IPS-18a (cell line): ENCODE measurements at regions not wholly inside any gene's neighbourhood (a gene's known extent, or its start where the extent isn't known, plus 50 kb on each side); places are given as distances from the start of the nearest gene placed in this dataset.

Source experiments
- H3K27ac ChIP-seq: one replicate; pipeline ENCODE4 v1.5.1; 2013; ENCODE audit warnings: low read length
- H3K27me3 ChIP-seq: one replicate; pipeline ENCODE4 v1.6.1; 2013; ENCODE audit warnings: mild to moderate bottlenecking, low read length; ENCODE audit not compliant: control insufficient read depth, insufficient read depth
- H3K36me3 ChIP-seq: one replicate; pipeline ENCODE4 v1.6.1; 2013; ENCODE audit warnings: low read depth, low read length; ENCODE audit not compliant: control insufficient read depth
- H3K4me1 ChIP-seq: one replicate; pipeline ENCODE4 v1.6.1; 2013; ENCODE audit warnings: low read depth, low read length; ENCODE audit not compliant: control insufficient read depth
- H3K4me3 ChIP-seq: one replicate; pipeline ENCODE4 v1.5.1; 2013; ENCODE audit warnings: low read length
- H3K9ac ChIP-seq: one replicate; pipeline ENCODE4 v1.6.1; 2013; ENCODE audit warnings: mild to moderate bottlenecking, low read length, moderate library complexity
- H3K9me3 ChIP-seq: one replicate; pipeline ENCODE4 v1.6.1; 2013; ENCODE audit warnings: low read depth, low read length; ENCODE audit not compliant: control insufficient read depth

DNA sequence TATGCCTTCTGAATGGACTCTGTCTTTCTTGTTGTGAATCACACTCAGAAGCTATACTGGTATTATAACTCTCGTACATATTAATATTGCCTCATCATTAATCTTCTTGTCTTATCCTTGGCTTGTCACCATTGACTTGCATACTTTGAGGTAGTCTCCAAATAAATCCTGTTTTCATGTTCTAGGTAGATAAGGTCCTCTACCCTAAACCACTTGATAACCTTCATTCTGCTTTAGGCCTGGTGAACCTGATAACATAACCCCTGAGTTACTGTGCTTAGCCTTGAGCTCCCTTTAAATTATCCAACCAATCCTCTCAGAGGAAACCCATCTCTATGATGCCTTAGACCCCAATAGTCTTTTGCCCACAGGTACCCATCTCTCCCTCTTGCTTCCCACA is 1162.3 kb downstream of the SLITRK1 start:
- Histone ChIP-seq H3K9ac (no peak overlapping the region), H3K4me1 (no peaks in the 10 kb centered on the region), H3K9me3 (no peaks in the 10 kb centered on the region), H3K36me3 (no peaks in the 10 kb centered on the region), H3K27me3 (no peaks in the 10 kb centered on the region), H3K27ac (no peak overlapping the region), H3K4me3 (no peak overlapping the region)

DNA sequence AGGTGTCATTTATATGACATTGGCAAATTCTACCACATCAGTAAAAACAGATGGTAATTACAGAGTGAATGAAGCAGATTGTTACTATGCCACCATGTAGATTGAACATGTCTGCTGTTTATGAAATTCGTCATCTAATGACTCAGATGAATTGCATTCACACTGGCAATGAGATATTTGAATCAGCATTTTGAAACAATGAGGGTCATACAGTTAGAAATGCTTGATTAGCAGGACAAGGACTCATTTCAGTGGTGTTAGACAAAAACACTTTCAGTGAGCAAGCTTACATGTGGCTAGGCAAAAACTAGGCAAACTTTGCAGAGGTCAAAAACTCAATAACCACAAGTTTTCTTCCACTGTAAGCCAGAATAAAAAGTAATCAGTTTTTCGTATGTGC is 1165.0 kb downstream of the SLITRK1 start:
- Histone ChIP-seq H3K9me3 (no peaks in the 10 kb centered on the region), H3K9ac (no peak overlapping the region), H3K27ac (no peak overlapping the region), H3K4me3 (no peak overlapping the region), H3K4me1 (no peaks in the 10 kb centered on the region), H3K27me3 (no peaks in the 10 kb centered on the region), H3K36me3 (no peaks in the 10 kb centered on the region)

DNA sequence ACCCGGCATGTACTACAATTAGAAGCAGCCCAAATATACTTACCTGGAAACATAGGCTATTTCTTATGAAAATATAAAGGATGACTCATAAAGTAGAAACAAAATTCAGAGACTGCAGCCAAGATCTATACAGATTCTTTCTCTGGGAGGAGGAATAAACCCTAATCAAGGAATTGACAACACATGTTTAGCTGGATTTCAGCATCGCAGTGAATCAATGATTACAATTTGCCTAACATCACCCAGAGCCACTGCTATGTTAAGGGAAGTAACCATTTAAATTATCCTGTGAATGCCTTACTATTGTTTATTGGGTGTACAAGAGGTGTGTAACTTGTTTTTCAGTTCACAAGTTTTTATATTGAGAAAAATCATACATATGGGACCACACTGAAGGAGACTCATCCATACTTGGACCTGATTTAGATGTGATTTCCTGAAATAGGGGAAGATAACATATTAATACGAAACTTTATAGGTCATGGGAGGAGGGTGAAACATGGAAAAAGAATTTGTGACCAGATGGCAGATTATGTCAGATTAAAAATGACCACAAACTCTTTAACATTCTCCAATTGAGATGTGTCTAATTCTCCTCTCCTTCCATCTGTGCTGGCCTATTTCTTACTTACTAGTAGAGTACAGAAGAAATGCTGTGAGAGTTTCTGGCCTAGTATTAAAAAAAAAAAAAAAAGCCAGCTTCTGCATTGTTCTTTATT is 1168.4 kb downstream of the SLITRK1 start:
- Histone ChIP-seq H3K4me3 (no peak overlapping the region), H3K27ac (no peak overlapping the region), H3K4me1 (no peaks in the 10 kb centered on the region), H3K9ac (no peak overlapping the region), H3K36me3 (no peaks in the 10 kb centered on the region), H3K9me3 (no peaks in the 10 kb centered on the region), H3K27me3 (no peaks in the 10 kb centered on the region)

DNA sequence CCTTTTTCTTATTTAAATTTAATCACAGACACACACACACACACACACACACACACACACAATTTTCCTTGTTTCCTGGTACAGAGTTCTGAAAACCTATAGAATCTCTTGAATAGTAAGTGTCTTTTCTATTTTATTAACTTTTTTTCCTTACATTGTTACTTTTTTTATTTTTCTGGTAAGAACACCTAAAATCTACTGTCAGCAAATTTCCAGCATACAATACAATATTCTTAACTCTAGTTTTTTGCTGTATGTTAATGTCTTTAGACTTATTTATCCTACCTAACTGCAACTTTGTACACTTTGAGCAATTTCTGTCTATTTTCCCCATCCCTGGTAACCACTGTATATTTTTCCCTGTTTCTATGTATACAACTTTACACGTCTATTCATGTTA is 1179.8 kb downstream of the SLITRK1 start:
- H3K9ac ChIP-seq, result no peak overlapping the region
- no peaks in the 10 kb centered on the region for H3K9me3 ChIP-seq
- no peaks in the 10 kb centered on the region for H3K27me3 ChIP-seq
- H3K4me3 ChIP-seq, result no peak overlapping the region
- no peaks in the 10 kb centered on the region for H3K4me1 ChIP-seq
- H3K36me3 ChIP-seq, result no peaks in the 10 kb centered on the region
- H3K27ac ChIP-seq, result no peak overlapping the region

DNA sequence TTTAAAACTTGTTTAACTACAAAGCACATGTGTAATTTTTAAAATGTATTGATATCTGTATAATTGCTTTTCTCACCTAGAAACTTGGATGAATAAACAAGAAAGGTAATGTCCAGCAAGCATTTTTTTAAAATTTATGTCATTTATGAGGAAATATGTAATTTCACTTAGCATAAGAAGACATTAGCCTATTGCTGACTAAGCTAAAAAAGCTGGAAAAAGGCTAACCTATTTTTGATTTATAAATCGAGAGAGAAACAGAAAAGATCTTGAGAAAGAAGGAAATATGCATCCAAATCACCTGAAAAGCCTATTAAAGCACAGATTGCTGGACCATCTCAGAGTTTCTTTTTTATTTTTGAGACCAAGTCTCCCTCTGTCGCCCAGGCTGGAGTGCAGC is 1181.3 kb downstream of the SLITRK1 start:
- Histone ChIP-seq H3K27me3 (no peaks in the 10 kb centered on the region), H3K27ac (no peak overlapping the region), H3K36me3 (no peaks in the 10 kb centered on the region), H3K9ac (no peak overlapping the region), H3K9me3 (no peaks in the 10 kb centered on the region), H3K4me1 (no peaks in the 10 kb centered on the region), H3K4me3 (no peak overlapping the region)

DNA sequence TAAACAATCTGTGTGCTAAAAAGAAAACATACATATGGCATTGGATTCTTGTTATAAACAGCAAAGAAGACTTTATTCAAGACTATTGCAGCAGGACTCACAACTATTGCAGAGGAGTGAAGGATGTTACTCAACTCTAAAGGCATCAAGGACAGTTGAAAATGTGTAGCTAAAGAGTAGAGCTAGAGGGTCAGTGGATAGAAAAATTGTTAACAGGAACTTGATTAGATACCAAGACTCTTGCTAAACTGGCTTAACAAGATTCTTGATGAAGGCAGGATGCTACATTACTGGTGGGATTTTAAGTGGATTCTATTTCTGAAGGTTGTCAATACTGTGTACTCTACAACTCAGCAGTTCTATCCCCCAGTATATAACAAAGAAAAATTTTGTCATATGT is 1183.3 kb downstream of the SLITRK1 start:
- Histone ChIP-seq H3K9me3 (no peaks in the 10 kb centered on the region), H3K27me3 (no peaks in the 10 kb centered on the region), H3K27ac (no peak overlapping the region), H3K36me3 (no peaks in the 10 kb centered on the region), H3K4me1 (no peaks in the 10 kb centered on the region), H3K9ac (no peak overlapping the region), H3K4me3 (no peak overlapping the region)

DNA sequence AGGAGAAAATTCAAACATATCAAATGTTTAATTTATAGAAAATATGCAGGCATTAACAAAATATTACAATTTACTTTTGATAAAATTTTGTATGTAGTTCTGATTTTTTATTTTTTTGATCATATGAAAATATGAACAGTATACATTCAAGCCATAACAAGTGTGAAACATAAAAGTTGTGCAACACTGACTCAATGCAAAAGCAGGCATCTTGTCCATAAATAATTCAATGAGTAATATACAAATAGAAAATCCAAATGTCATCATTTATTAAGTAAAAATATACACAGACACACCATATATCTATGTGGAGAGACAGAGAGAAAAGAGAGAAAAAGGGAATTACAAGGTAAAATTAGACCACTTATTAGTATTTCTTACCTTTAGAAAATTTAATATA is 1183.9 kb downstream of the SLITRK1 start:
- H3K9ac ChIP-seq, result no peak overlapping the region
- no peak overlapping the region for H3K4me3 ChIP-seq
- no peaks in the 10 kb centered on the region for H3K9me3 ChIP-seq
- H3K27me3 ChIP-seq, result no peaks in the 10 kb centered on the region
- H3K36me3 ChIP-seq, result no peaks in the 10 kb centered on the region
- no peaks in the 10 kb centered on the region for H3K4me1 ChIP-seq
- H3K27ac ChIP-seq, result no peak overlapping the region

DNA sequence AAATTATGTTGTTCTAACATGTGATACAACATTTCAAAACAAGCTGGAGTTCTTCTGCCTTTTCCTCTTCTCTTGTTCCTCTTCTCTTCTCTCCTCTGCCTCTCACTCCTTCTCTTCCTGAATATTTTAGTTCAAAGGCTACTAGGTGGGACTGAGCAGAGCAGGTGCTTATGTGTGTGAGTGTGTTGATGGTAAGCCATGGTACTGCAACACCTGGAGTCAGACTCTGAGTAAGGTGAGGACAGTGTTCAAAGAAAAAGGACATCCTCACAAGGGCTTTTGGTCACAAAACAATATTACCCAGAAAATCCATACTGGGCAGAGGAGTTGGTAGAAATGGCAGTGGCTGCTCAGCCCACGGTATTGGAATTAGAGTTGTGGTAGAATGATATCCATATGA is 1188.7 kb downstream of the SLITRK1 start:
- no peaks in the 10 kb centered on the region for H3K36me3 ChIP-seq
- H3K9me3 ChIP-seq, result no peaks in the 10 kb centered on the region
- H3K9ac ChIP-seq, result no peak overlapping the region
- no peaks in the 10 kb centered on the region for H3K27me3 ChIP-seq
- no peaks in the 10 kb centered on the region for H3K4me1 ChIP-seq
- no peak overlapping the region for H3K27ac ChIP-seq
- no peak overlapping the region for H3K4me3 ChIP-seq

DNA sequence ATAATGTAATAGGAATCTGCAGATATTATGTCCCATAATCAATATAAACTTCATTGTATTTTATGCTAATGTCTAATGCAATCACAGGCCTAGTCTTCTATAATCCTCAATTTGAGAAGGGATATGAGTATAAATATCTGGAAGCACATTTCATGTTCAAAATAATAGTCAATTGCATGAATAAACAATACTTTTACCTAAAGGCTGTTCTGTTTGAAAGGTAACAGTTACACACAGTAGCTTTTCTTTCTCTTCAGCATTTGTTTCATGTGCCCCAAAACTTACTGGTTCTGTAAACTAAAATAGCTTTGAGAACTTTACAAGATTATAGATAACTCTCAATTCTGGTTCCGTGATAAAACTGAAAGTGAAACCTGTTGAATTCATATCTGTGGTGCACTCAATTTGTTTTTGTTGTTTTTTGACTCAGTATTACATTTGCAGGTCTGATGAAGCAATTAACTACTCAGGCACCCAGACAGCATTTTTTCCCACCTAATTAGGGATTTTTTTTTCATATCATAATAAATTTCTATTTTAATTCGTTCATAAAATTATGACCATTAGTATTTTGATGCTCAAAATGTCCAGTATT is 1193.8 kb downstream of the SLITRK1 start:
- Histone ChIP-seq H3K4me1 (no peaks in the 10 kb centered on the region), H3K4me3 (no peak overlapping the region), H3K36me3 (no peaks in the 10 kb centered on the region), H3K9ac (no peak overlapping the region), H3K9me3 (no peaks in the 10 kb centered on the region), H3K27me3 (no peaks in the 10 kb centered on the region), H3K27ac (no peak overlapping the region)

DNA sequence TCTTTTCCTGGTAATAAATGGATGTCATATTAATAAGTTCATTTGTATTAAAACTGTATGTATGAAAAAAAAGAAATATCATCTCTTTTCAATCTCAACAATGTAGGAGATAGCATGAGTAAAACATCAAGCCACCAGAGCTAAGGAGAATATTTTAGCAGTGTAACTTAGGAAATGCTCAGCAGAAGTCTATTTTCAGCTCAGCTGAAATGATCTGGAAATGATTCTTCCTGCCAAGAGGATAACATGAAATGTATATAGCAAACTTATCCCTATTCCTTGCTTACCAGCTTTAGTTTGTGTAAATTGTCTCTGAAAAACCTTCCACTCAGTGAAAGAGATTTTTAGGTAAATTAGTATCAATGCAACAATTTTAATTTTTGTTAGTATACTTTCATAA is 1194.4 kb downstream of the SLITRK1 start:
- H3K9me3 ChIP-seq, result no peaks in the 10 kb centered on the region
- no peaks in the 10 kb centered on the region for H3K27me3 ChIP-seq
- no peaks in the 10 kb centered on the region for H3K36me3 ChIP-seq
- no peak overlapping the region for H3K9ac ChIP-seq
- H3K4me1 ChIP-seq, result no peaks in the 10 kb centered on the region
- H3K27ac ChIP-seq, result no peak overlapping the region
- no peak overlapping the region for H3K4me3 ChIP-seq

DNA sequence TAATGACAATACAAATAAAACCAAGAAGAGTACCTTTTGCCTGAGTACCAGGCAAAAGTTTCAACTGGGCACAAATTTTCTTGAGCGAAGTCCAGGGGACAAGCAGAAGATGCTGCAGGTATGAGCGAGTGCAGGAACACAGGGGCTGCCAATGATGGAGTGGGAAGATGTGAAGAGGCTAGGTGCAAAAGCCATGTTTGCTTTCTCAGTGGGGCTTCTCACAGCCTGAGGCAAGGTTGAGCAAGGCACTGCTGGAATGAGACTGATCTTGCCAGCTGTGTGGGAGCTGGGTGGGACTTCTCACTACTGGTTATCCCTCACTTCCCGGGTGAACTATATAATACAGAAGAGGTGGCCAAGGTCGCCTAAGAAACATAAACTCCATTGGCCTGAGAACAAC is 1200.7 kb downstream of the SLITRK1 start:
- Histone ChIP-seq H3K4me3 (no peak overlapping the region), H3K9ac (no peak overlapping the region), H3K27ac (no peak overlapping the region), H3K9me3 (no peaks in the 10 kb centered on the region), H3K27me3 (no peaks in the 10 kb centered on the region), H3K36me3 (no peaks in the 10 kb centered on the region), H3K4me1 (no peaks in the 10 kb centered on the region)

DNA sequence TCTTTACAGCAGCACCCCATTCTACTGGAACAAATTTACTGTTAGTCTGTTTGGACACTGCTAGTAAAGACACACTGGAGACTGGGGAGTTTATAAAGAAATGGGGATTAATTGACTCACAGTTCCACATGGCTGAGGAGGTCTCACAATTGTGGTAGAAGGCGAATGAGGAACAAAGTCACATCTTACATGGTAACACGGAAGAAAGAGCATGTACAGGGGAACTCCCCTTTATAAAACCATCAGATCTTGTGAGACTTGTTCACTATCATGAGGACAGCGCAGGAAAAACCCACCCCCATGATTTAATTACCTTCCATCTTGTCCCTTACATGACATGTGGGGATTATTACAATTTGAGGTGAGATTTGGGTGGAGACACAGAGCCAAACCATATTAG is 1204.2 kb downstream of the SLITRK1 start:
- no peaks in the 10 kb centered on the region for H3K27me3 ChIP-seq
- no peak overlapping the region for H3K9ac ChIP-seq
- no peak overlapping the region for H3K4me3 ChIP-seq
- peaks cover 10% of the 10 kb centered on the region for H3K4me1 ChIP-seq
- no peak overlapping the region for H3K27ac ChIP-seq
- H3K36me3 ChIP-seq, result no peaks in the 10 kb centered on the region
- no peaks in the 10 kb centered on the region for H3K9me3 ChIP-seq
